ENCODE measurements at regions not wholly inside any gene's neighbourhood (a gene's known extent, or its start where the extent isn't known, plus 50 kb on each side); places are given as distances from the start of the nearest gene placed in this dataset.

DNA sequence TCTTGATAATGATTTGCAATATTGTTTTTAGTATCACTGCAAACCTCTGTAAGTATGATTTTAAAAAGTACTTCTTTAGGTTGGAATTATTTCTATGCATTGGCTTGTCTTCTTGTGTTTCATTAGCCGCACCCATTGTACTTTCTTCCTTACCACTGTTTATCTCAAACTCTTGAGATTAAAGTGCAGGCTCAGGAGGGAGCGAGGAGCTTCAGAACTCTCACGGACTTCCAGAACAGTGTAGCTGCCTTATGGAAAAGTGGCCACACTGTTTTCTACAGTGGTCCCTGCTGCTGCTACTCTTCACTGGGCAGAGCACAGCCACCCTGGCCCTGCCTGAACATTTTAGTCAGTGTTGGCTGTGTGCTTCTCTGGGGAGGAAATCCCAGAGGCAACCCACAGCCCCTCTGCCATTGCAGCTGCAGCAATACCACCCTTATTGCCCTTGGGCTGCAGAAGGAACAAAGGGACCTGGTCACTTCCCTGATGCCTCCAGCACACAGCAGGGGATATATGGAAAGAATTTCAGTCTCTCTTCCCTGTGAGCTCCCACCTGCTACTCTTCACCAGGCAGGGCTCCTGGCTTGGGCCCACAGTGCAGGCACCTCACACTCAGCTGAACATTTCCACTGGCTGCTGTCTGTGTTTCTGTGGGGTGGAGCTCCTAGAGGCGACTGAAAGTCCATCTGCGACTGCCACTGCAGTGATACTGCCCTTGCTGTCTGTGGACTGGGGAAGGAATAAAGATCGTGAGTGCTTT lies 91.7 kb upstream of the MAP3K4 start (continued):
- no peak for TF ChIP-seq TCF12 (IDR thresholded peaks at IDR 0.05)
- TF ChIP-seq, protein P1, sequence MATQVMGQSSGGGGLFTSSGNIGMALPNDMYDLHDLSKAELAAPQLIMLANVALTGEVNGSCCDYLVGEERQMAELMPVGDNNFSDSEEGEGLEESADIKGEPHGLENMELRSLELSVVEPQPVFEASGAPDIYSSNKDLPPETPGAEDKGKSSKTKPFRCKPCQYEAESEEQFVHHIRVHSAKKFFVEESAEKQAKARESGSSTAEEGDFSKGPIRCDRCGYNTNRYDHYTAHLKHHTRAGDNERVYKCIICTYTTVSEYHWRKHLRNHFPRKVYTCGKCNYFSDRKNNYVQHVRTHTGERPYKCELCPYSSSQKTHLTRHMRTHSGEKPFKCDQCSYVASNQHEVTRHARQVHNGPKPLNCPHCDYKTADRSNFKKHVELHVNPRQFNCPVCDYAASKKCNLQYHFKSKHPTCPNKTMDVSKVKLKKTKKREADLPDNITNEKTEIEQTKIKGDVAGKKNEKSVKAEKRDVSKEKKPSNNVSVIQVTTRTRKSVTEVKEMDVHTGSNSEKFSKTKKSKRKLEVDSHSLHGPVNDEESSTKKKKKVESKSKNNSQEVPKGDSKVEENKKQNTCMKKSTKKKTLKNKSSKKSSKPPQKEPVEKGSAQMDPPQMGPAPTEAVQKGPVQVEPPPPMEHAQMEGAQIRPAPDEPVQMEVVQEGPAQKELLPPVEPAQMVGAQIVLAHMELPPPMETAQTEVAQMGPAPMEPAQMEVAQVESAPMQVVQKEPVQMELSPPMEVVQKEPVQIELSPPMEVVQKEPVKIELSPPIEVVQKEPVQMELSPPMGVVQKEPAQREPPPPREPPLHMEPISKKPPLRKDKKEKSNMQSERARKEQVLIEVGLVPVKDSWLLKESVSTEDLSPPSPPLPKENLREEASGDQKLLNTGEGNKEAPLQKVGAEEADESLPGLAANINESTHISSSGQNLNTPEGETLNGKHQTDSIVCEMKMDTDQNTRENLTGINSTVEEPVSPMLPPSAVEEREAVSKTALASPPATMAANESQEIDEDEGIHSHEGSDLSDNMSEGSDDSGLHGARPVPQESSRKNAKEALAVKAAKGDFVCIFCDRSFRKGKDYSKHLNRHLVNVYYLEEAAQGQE (IDR thresholded peaks at IDR 0.05; ENCODE audit: low read depth, low read length): no peak

DNA sequence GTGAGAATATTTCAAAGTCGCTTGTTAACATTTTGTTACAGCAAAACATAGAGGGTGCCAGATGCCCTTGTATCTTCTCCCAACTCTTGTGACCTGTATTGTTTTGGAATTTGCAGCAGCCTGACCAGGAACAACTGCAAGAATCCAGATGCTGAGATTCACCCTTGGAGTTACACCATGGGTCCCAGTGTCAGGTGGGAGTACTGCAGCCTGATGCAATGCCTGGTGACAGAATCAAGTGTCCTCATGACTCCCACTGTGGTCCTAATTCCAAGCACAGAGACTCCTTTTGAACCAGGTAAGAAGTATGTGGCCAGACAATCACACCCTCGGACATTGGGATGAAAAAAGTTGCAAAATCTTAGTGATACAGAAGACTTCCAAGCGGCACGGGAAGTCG lies 79.6 kb upstream of the MAP3K4 start:
- no peak overlapping the region for H3K9ac ChIP-seq
- no peak overlapping the region for H3K27ac ChIP-seq (ENCODE audit: low read depth in 2 of 2, low read length in 1 of 2)
- no peaks in the 10 kb centered on the region for H3K36me3 ChIP-seq (replicated peaks in 1 of 2; ENCODE audit: control insufficient read depth in 1 of 2, insufficient read depth in 2 of 2, low read length in 1 of 2)
- 5% methylated on average over 5 of the region's 5 CpGs for WGBS (ENCODE audit: low lambda C conversion rate)
- no peaks in the 10 kb centered on the region for H3K9me2 ChIP-seq
- no peaks in the 10 kb centered on the region for H4K20me1 ChIP-seq (ENCODE audit: insufficient read depth)
- CTCF ChIA-PET: interaction anchor here (1.7 kb wide), 1 partner anchor 459 kb away, joined by 5 read pairs; no protein-coding TSS in a partner anchor
- no peak overlapping the region for H3K4me2 ChIP-seq
- POLR2A ChIA-PET: no interaction called here
- H3K27me3 ChIP-seq (ENCODE audit: insufficient read depth): no peaks in the 10 kb centered on the region
- DNase-seq: no peak
- H3F3A ChIP-seq (replicated peaks; ENCODE audit: insufficient read depth): no peaks in the 10 kb centered on the region
- H3K79me2 ChIP-seq (ENCODE audit: insufficient read depth): no peaks in the 10 kb centered on the region
- no peaks in the 10 kb centered on the region for H3K9me3 ChIP-seq
- no peak for TF ChIP-seq SIN3A (IDR thresholded peaks at IDR 0.05; ENCODE audit: borderline replicate concordance, low read depth, low read length)
- H3K4me3 ChIP-seq (ENCODE audit: low read depth in 2 of 2, low read length in 1 of 2): no peak overlapping the region
- H2AFZ ChIP-seq (ENCODE audit: low read depth): no peak overlapping the region
- H3K4me1 ChIP-seq (ENCODE audit: control insufficient read depth in 1 of 2, insufficient read depth in 2 of 2, low read depth in 1 of 2, low read length in 1 of 2): no peaks in the 10 kb centered on the region

DNA sequence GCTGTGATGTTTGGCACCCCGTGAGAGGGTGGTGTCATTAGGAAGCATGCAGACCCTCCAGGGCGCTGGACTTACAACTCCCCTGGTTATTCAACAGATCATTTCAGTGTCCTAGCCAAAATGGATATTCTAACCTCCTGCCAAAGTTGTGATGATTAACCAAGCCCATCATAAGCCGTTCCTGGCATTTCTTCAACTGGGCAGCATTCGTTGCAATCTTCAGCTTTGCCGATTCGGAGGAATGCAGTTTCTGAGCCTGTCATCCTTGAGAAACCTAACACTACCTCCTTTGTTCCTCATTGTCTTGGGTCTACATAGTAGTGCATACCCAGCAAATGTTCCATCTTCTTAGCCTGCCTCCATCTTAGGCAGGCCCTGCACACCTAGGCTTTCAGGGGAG lies 79.2 kb upstream of the MAP3K4 start:
- H3K27ac ChIP-seq (ENCODE audit: low read depth in 2 of 2, low read length in 1 of 2): no peak overlapping the region
- TF ChIP-seq, protein P2, sequence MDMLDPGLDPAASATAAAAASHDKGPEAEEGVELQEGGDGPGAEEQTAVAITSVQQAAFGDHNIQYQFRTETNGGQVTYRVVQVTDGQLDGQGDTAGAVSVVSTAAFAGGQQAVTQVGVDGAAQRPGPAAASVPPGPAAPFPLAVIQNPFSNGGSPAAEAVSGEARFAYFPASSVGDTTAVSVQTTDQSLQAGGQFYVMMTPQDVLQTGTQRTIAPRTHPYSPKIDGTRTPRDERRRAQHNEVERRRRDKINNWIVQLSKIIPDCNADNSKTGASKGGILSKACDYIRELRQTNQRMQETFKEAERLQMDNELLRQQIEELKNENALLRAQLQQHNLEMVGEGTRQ (IDR thresholded peaks at IDR 0.05; ENCODE audit: borderline replicate concordance, low read depth, low read length): no peak
- TF ChIP-seq JUND (IDR thresholded peaks at IDR 0.05): no peak
- no peak for TF ChIP-seq SMC3 (IDR thresholded peaks at IDR 0.05; ENCODE audit: low read depth, low read length)
- TF ChIP-seq TAF1 (IDR thresholded peaks at IDR 0.05; ENCODE audit: borderline replicate concordance, low read depth, low read length): no peak
- no peak for TF ChIP-seq MEF2A (IDR thresholded peaks at IDR 0.05; ENCODE audit: borderline replicate concordance, low read depth)
- TF ChIP-seq, protein P3, sequence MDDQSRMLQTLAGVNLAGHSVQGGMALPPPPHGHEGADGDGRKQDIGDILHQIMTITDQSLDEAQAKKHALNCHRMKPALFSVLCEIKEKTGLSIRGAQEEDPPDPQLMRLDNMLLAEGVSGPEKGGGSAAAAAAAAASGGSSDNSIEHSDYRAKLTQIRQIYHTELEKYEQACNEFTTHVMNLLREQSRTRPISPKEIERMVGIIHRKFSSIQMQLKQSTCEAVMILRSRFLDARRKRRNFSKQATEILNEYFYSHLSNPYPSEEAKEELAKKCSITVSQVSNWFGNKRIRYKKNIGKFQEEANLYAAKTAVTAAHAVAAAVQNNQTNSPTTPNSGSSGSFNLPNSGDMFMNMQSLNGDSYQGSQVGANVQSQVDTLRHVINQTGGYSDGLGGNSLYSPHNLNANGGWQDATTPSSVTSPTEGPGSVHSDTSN (IDR thresholded peaks at IDR 0.05): no peak
- TF ChIP-seq TCF12 (IDR thresholded peaks at IDR 0.05): no peak
- TF ChIP-seq FOSL2 (IDR thresholded peaks at IDR 0.05; ENCODE audit: borderline replicate concordance, low read depth): no peak
- TF ChIP-seq RAD21 (IDR thresholded peaks at IDR 0.05; ENCODE audit: low read length): no peak
- no peaks in the 10 kb centered on the region for H3K36me3 ChIP-seq (replicated peaks in 1 of 2; ENCODE audit: control insufficient read depth in 1 of 2, insufficient read depth in 2 of 2, low read length in 1 of 2)
- H4K20me1 ChIP-seq (ENCODE audit: insufficient read depth): no peaks in the 10 kb centered on the region
- no peaks in the 10 kb centered on the region for H3K9me3 ChIP-seq
- H3K4me3 ChIP-seq (ENCODE audit: low read depth in 2 of 2, low read length in 1 of 2): no peak overlapping the region
- no peaks in the 10 kb centered on the region for H3K79me2 ChIP-seq (ENCODE audit: insufficient read depth)
- POLR2A ChIA-PET: no interaction called here
- DNase-seq: no peak
- CTCF ChIA-PET: no interaction called here
- 0% methylated on average over 5 of the region's 6 CpGs for WGBS (ENCODE audit: low lambda C conversion rate)
- H3K9ac ChIP-seq: no peak overlapping the region
- H2AFZ ChIP-seq (ENCODE audit: low read depth): no peak overlapping the region
- H3K9me2 ChIP-seq: no peaks in the 10 kb centered on the region
- no peak overlapping the region for H3K4me2 ChIP-seq
- H3K27me3 ChIP-seq (ENCODE audit: insufficient read depth): no peaks in the 10 kb centered on the region
- no peaks in the 10 kb centered on the region for H3K4me1 ChIP-seq (ENCODE audit: control insufficient read depth in 1 of 2, insufficient read depth in 2 of 2, low read depth in 1 of 2, low read length in 1 of 2)
- no peaks in the 10 kb centered on the region for H3F3A ChIP-seq (replicated peaks; ENCODE audit: insufficient read depth)
